ENCODE measurements at regions not wholly inside any gene's neighbourhood (a gene's known extent, or its start where the extent isn't known, plus 50 kb on each side); places are given as distances from the start of the nearest gene placed in this dataset.

GRCh38 chr6:159529934-159530333 lies 163.1 kb downstream of the SOD2 start:
- TF ChIP-seq CTCF (conservative IDR thresholded peaks at IDR 0.05): no peak
- H3K4me3 Mint-ChIP-seq: no peak overlapping the region
- no peak for DNase-seq (ENCODE audit: low read depth, low spot score)
- H3K27me3 Mint-ChIP-seq (ENCODE audit: low read depth): peaks cover 8% of the 10 kb centered on the region
- H3K4me1 Mint-ChIP-seq: no peaks in the 10 kb centered on the region
- no peaks in the 10 kb centered on the region for H3K36me3 Mint-ChIP-seq (ENCODE audit: low read depth)
- H3K9me3 Mint-ChIP-seq: no peaks in the 10 kb centered on the region
- H3K27ac Mint-ChIP-seq (ENCODE audit: unreplicated experiment): no peak overlapping the region

GRCh38 chr6:159527351-159527750 lies 165.7 kb downstream of the SOD2 start:
- Mint-ChIP-seq H3K27me3 (ENCODE audit: low read depth) (peaks cover 25% of the 10 kb centered on the region), H3K4me3 (no peak overlapping the region), H3K27ac (ENCODE audit: unreplicated experiment) (no peak overlapping the region), H3K9me3 (no peaks in the 10 kb centered on the region), H3K4me1 (no peaks in the 10 kb centered on the region), H3K36me3 (ENCODE audit: low read depth) (no peaks in the 10 kb centered on the region)
- no peak for DNase-seq (ENCODE audit: low read depth, low spot score)
- TF ChIP-seq CTCF (conservative IDR thresholded peaks at IDR 0.05): no peak

- no peak for TF ChIP-seq CTCF (conservative IDR thresholded peaks at IDR 0.05)
- no peak overlapping the region for H3K27ac Mint-ChIP-seq (ENCODE audit: unreplicated experiment)
- H3K4me1 Mint-ChIP-seq: no peaks in the 10 kb centered on the region
- no peaks in the 10 kb centered on the region for H3K36me3 Mint-ChIP-seq (ENCODE audit: low read depth)
- H3K4me3 Mint-ChIP-seq: no peak overlapping the region
- H3K9me3 Mint-ChIP-seq: no peaks in the 10 kb centered on the region
- no peak for DNase-seq (ENCODE audit: low read depth, low spot score)
- H3K27me3 Mint-ChIP-seq (ENCODE audit: low read depth): peaks cover 25% of the 10 kb centered on the region
Observed at GRCh38 chr6:159525445-159526025, 167.5 kb downstream of the SOD2 start.

GRCh38 chr6:159522877-159523547 lies 170.0 kb downstream of the SOD2 start:
- H3K9me3 Mint-ChIP-seq: peaks cover 3% of the 10 kb centered on the region
- H3K27ac Mint-ChIP-seq (ENCODE audit: unreplicated experiment): no peak overlapping the region
- H3K36me3 Mint-ChIP-seq (ENCODE audit: low read depth): no peaks in the 10 kb centered on the region
- no peak overlapping the region for H3K4me3 Mint-ChIP-seq
- H3K27me3 Mint-ChIP-seq (ENCODE audit: low read depth): peaks cover 44% of the 10 kb centered on the region
- TF ChIP-seq CTCF (conservative IDR thresholded peaks at IDR 0.05): no peak
- H3K4me1 Mint-ChIP-seq: no peaks in the 10 kb centered on the region
- no peak for DNase-seq (ENCODE audit: low read depth, low spot score)

GRCh38 chr6:159521962-159522361 lies 171.1 kb downstream of the SOD2 start:
- no peak for DNase-seq (ENCODE audit: low read depth, low spot score)
- H3K27ac Mint-ChIP-seq (ENCODE audit: unreplicated experiment): no peak overlapping the region
- H3K4me3 Mint-ChIP-seq: no peak overlapping the region
- H3K36me3 Mint-ChIP-seq (ENCODE audit: low read depth): no peaks in the 10 kb centered on the region
- peaks cover 8% of the 10 kb centered on the region for H3K9me3 Mint-ChIP-seq
- peaks cover 54% of the 10 kb centered on the region for H3K27me3 Mint-ChIP-seq (ENCODE audit: low read depth)
- no peaks in the 10 kb centered on the region for H3K4me1 Mint-ChIP-seq
- TF ChIP-seq CTCF (conservative IDR thresholded peaks at IDR 0.05): no peak

Data from neural crest cell (in vitro differentiated cells).